Common myeloid progenitor, CD34-positive (primary cell): ENCODE measurements at regions not wholly inside any gene's neighbourhood (a gene's known extent, or its start where the extent isn't known, plus 50 kb on each side); places are given as distances from the start of the nearest gene placed in this dataset.

Experiments used
- CTCF ChIA-PET: fragments of 350-600 bp; sonication (Branson Sonifier 250); formaldehyde crosslinking; loops from one replicate; lab custom pipeline; 2021; ENCODE audit warnings: antibody characterized with exemption; lab: Charles Lee
- POLR2A ChIA-PET: fragments of 350-600 bp; sonication (Branson Sonifier 250); formaldehyde crosslinking; loops from one replicate; lab custom pipeline; 2021; ENCODE audit warnings: antibody characterized with exemption; lab: Charles Lee
- DNase-seq, 3 donors: peaks; one replicate each; pipeline versions ENCODE4 v3.0.0 to v3.0.0-alpha.2; 2013
- H3K27ac ChIP-seq, 2 experiments: 1 replicate in 1 of 2; 2 replicates in 1 of 2; pipeline ENCODE4 v1.7.0; 2013; ENCODE audit warnings: inconsistent platforms in 2 of 2, low read length in 2 of 2, mild to moderate bottlenecking in 2 of 2, low read depth in 1 of 2, moderate library complexity in 1 of 2; ENCODE audit not compliant: severe bottlenecking in 2 of 2, insufficient read depth in 1 of 2, poor library complexity in 1 of 2
- H3K27me3 ChIP-seq, 5 experiments: replicated peaks in 2 of 5; 1 replicate in 3 of 5; 2 replicates in 2 of 5; pipeline versions ENCODE4 v1.6.1 to v1.7.0; 2013; ENCODE audit warnings: low read length in 4 of 5, mild to moderate bottlenecking in 2 of 5, moderate library complexity in 2 of 5, inconsistent platforms in 1 of 5; ENCODE audit not compliant: insufficient read depth in 5 of 5, control insufficient read depth in 4 of 5
- H3K36me3 ChIP-seq, 4 experiments: 1 replicate in 2 of 4; 2 replicates in 2 of 4; pipeline versions ENCODE4 v1.6.1 to v1.7.0; 2013; ENCODE audit warnings: low read length in 3 of 4, control low read depth in 1 of 4, mild to moderate bottlenecking in 1 of 4; ENCODE audit not compliant: control insufficient read depth in 4 of 4, insufficient read depth in 4 of 4
- H3K4me1 ChIP-seq, 4 experiments: 1 replicate in 3 of 4; 2 replicates in 1 of 4; pipeline versions ENCODE4 v1.6.1 to v1.7.1; 2013; ENCODE audit warnings: low read length in 3 of 4, mild to moderate bottlenecking in 3 of 4, control low read depth in 1 of 4, inconsistent platforms in 1 of 4, moderate library complexity in 1 of 4; ENCODE audit not compliant: control insufficient read depth in 4 of 4, insufficient read depth in 4 of 4; ENCODE audit errors: control extremely low read depth in 1 of 4
- H3K4me3 ChIP-seq, 7 experiments: 1 replicate in 4 of 7; 2 replicates in 3 of 7; pipeline versions ENCODE4 v1.5.1 to v1.7.0; 2013; ENCODE audit warnings: mild to moderate bottlenecking in 7 of 7, low read length in 6 of 7, moderate library complexity in 6 of 7, inconsistent platforms in 2 of 7, low read depth in 2 of 7, control low read depth in 1 of 7; ENCODE audit not compliant: insufficient read depth in 4 of 7, control insufficient read depth in 1 of 7; ENCODE audit errors: extremely low read depth in 1 of 7
- H3K9me3 ChIP-seq, 5 experiments: 1 replicate in 4 of 5; 2 replicates in 1 of 5; pipeline versions ENCODE4 v1.6.1 to v1.7.1; 2013; ENCODE audit warnings: low read length in 4 of 5, mild to moderate bottlenecking in 2 of 5, inconsistent platforms in 1 of 5, low read depth in 1 of 5, moderate library complexity in 1 of 5; ENCODE audit not compliant: control insufficient read depth in 4 of 5, insufficient read depth in 2 of 5; ENCODE audit errors: control extremely low read depth in 1 of 5
- WGBS: methylation state at CpG from one replicate; pipeline ENCODE4 v1.1.5; 2013; ENCODE audit not compliant: insufficient coverage; 5-methylcytosine and 5-hydroxymethylcytosine counted together

GRCh38 chr14:94998110-94998509 is 159.2 kb downstream of the DICER1 start:
- Histone ChIP-seq H3K4me1 (peaks cover 0 to 4% (median 1%) of the 10 kb centered on the region in 4 experiments), H3K36me3 (no peaks in the 10 kb centered on the region), H3K27ac (no peak overlapping the region), H3K27me3 (peaks cover 0 to 15% (median 6%) of the 10 kb centered on the region in 5 experiments), H3K9me3 (no peaks in the 10 kb centered on the region), H3K4me3 (no peak overlapping the region)
- 86% methylated on average over 1 of the region's 2 CpGs for WGBS
- POLR2A ChIA-PET, result no interaction called here
- CTCF ChIA-PET, result interaction anchor here (0.5 kb wide), 1 partner anchor 27 kb away, joined by 4 read pairs; no protein-coding TSS in a partner anchor
- peak in 1 of 3 donors; percentile 29 for DNase-seq

GRCh38 chr14:94995551-94995950 is 161.8 kb downstream of the DICER1 start:
- no peak for DNase-seq
- Histone ChIP-seq H3K4me1 (peaks cover 0 to 4% (median 1%) of the 10 kb centered on the region in 4 experiments), H3K27me3 (peaks cover 0 to 13% (median 6%) of the 10 kb centered on the region in 5 experiments), H3K27ac (no peak overlapping the region), H3K4me3 (no peak overlapping the region), H3K9me3 (no peaks in the 10 kb centered on the region), H3K36me3 (no peaks in the 10 kb centered on the region)
- WGBS, result 97% methylated on average over 9 of the region's 10 CpGs
- ChIA-PET POLR2A (no interaction called here), CTCF (interaction anchor here (1.0 kb wide), 1 partner anchor 11 kb away, joined by 3 read pairs; no protein-coding TSS in a partner anchor)

DNA sequence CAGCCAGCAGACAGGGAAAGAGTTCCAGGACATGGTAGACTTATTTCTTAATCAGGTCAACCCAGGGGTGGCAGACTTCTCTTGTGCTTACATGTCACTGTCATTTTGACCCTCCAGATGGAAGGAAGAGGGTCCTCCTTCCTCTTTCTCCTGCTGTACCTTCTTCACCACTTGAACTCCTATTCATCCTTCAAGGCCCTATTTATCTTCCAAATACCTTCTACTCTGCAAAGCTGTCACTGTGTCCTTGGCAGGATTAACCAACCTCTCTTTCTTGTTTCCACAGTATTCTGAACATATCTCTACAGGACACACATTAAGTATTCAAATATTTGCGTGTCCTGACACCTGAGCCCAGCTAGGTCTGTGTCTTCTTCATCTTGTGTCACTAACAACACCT is 163.1 kb downstream of the DICER1 start:
- POLR2A ChIA-PET, result no interaction called here
- Histone ChIP-seq H3K27ac (no peak overlapping the region), H3K4me3 (no peak overlapping the region), H3K4me1 (peaks cover 0 to 4% (median 1%) of the 10 kb centered on the region in 4 experiments), H3K36me3 (no peaks in the 10 kb centered on the region), H3K9me3 (no peaks in the 10 kb centered on the region), H3K27me3 (peaks cover 0 to 10% (median 6%) of the 10 kb centered on the region in 5 experiments)
- CTCF ChIA-PET, result no interaction called here
- no peak for DNase-seq
- WGBS, result 100% methylated on average over 1 of the region's 1 CpG

DNA sequence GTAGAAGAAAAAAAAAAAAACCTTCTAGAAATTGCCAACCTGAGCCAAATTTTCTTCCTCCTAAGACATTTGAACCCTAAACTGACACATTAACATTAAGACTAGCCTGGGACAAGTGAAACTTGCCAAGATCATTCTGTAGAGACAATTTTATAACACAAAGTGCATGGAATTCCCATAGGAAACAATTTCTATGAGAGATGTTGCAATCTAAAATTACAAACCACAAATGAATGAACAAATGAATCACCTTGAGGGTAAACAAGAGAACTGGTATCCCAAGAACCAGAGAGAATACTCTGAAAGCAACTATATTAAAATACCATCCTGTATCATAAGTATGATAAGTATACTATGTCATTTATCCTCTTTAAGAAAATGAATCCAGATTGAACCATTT is 165.3 kb downstream of the DICER1 start:
- no peak overlapping the region for H3K4me3 ChIP-seq
- no peaks in the 10 kb centered on the region for H3K4me1 ChIP-seq
- no peak for DNase-seq
- no peak overlapping the region for H3K27ac ChIP-seq
- H3K27me3 ChIP-seq, result peaks cover 0 to 6% (median 3%) of the 10 kb centered on the region in 5 experiments
- ChIA-PET CTCF (no interaction called here), POLR2A (no interaction called here)
- H3K36me3 ChIP-seq, result no peaks in the 10 kb centered on the region
- peaks cover 0 to 7% (median 0%) of the 10 kb centered on the region in 5 experiments for H3K9me3 ChIP-seq

- Histone ChIP-seq H3K27me3 (peaks cover 0 to 4% (median 3%) of the 10 kb centered on the region in 5 experiments), H3K27ac (no peak overlapping the region), H3K4me1 (no peaks in the 10 kb centered on the region), H3K36me3 (no peaks in the 10 kb centered on the region), H3K9me3 (peaks cover 0 to 7% (median 0%) of the 10 kb centered on the region in 5 experiments), H3K4me3 (no peak overlapping the region)
- CTCF ChIA-PET, result no interaction called here
- DNase-seq, result no peak
- 75% methylated on average over 2 of the region's 3 CpGs for WGBS
- POLR2A ChIA-PET, result no interaction called here
Observed at GRCh38 chr14:94989946-94990345, 167.4 kb downstream of the DICER1 start.

DNA sequence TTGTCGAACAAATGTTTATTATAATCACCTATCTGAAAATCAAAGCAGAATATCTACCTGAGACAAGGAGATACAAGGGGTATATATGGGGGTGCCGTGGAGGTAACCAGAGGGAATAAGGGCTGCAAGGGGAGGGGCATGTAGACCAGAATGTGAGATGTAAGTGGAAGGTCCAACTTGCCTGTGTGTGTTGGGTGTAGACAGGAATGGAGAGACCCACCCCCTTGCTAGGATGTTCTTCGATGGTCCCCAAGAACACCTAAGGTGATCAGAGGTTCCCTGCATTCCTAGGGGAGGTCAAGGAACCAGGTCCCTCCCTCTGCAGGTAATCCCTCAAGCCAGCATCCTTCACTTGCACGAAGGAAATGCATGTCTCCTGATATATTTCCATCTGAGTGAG is 167.9 kb downstream of the DICER1 start:
- ChIA-PET POLR2A (no interaction called here), CTCF (no interaction called here)
- DNase-seq, result no peak
- H3K4me1 ChIP-seq, result no peaks in the 10 kb centered on the region
- H3K27me3 ChIP-seq, result peaks cover 0 to 4% (median 3%) of the 10 kb centered on the region in 5 experiments
- H3K4me3 ChIP-seq, result no peak overlapping the region
- H3K9me3 ChIP-seq, result peaks cover 0 to 7% (median 0%) of the 10 kb centered on the region in 5 experiments
- H3K36me3 ChIP-seq, result no peaks in the 10 kb centered on the region
- 85% methylated on average over 3 of the region's 4 CpGs for WGBS
- H3K27ac ChIP-seq, result no peak overlapping the region

DNA sequence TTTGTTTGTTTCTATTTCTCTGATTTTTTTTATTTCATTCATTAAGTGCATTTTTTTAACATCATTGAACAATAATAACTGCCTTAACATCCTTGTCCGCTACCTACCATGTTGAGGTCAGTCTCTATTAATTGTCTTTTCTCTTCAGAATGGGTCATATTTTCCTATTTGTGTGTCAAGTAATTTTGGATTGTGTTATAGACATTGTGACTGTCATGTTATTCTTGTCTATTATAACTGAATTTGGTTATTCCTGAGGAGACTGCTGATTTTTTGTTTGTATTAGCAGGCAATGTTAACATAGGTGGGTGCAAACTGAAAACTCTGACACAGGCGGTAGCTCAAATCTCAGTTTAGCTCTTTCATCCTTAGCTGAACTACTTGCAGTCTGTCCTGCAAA is 169.9 kb downstream of the DICER1 start:
- CTCF ChIA-PET, result no interaction called here
- H3K27me3 ChIP-seq, result peaks cover 0 to 6% (median 0%) of the 10 kb centered on the region in 5 experiments
- no peak overlapping the region for H3K4me3 ChIP-seq
- H3K4me1 ChIP-seq, result no peaks in the 10 kb centered on the region
- peaks cover 0 to 7% (median 0%) of the 10 kb centered on the region in 5 experiments for H3K9me3 ChIP-seq
- no peak overlapping the region for H3K27ac ChIP-seq
- POLR2A ChIA-PET, result no interaction called here
- WGBS, result 100% methylated on average over 1 of the region's 2 CpGs
- no peak for DNase-seq
- H3K36me3 ChIP-seq, result no peaks in the 10 kb centered on the region
